RWPE1 (cell line): ENCODE measurements at regions not wholly inside any gene's neighbourhood (a gene's known extent, or its start where the extent isn't known, plus 50 kb on each side); places are given as distances from the start of the nearest gene placed in this dataset.
"Not testable (repeated sequence)": the region's sequence is repeated elsewhere in the genome, so short reads cannot be mapped to it uniquely, and the experiment has no call there.

Source experiments
- CTCF ChIA-PET: fragments of 350-600 bp; sonication (Branson Sonifier 250); formaldehyde crosslinking; extraction: SDS; loops from one replicate; lab custom pipeline; 2021; lab: Yijun Ruan, JAX
- POLR2A ChIA-PET: fragments of 400-600 bp; formaldehyde crosslinking; extraction: SDS; loops from one replicate; lab custom pipeline; 2020; ENCODE audit warnings: antibody characterized with exemption; ENCODE audit not compliant: low non-redundant PET; lab: Yijun Ruan, JAX
- DNase-seq: peaks from one replicate; pipeline ENCODE4 v3.0.0; 2012; ENCODE audit warnings: low spot score
- H3K27ac ChIP-seq: fragments of 450-650 bp; 2 replicates; pipeline ENCODE4 v1.5.1; 2017

DNA sequence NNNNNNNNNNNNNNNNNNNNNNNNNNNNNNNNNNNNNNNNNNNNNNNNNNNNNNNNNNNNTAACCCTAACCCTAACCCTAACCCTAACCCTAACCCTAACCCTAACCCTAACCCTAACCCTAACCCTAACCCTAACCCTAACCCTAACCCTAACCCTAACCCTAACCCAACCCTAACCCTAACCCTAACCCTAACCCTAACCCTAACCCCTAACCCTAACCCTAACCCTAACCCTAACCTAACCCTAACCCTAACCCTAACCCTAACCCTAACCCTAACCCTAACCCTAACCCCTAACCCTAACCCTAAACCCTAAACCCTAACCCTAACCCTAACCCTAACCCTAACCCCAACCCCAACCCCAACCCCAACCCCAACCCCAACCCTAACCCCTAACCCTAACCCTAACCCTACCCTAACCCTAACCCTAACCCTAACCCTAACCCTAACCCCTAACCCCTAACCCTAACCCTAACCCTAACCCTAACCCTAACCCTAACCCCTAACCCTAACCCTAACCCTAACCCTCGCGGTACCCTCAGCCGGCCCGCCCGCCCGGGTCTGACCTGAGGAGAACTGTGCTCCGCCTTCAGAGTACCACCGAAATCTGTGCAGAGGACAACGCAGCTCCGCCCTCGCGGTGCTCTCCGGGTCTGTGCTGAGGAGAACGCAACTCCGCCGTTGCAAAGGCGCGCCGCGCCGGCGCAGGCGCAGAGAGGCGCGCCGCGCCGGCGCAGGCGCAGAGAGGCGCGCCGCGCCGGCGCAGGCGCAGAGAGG lies 441.3 kb downstream of the OR4F29 start:
- H3K27ac ChIP-seq, DNase-seq, CTCF ChIA-PET, POLR2A ChIA-PET: not testable (repeated sequence)
